ENCODE measurements at regions not wholly inside any gene's neighbourhood (a gene's known extent, or its start where the extent isn't known, plus 50 kb on each side); places are given as distances from the start of the nearest gene placed in this dataset.

GRCh38 chr17:69605571-69605970, 191.1 kb downstream of the MAP2K6 start:
- DNase-seq (ENCODE audit: low read depth in 2 of 2) = no peak

GRCh38 chr17:69606142-69606800, 191.8 kb downstream of the MAP2K6 start:
- DNase-seq (ENCODE audit: low read depth in 2 of 2) = no peak

GRCh38 chr17:69607162-69607834, 192.8 kb downstream of the MAP2K6 start:
- peak; percentile 57 to 59 for DNase-seq (ENCODE audit: low read depth in 2 of 2)

GRCh38 chr17:69608141-69608540, 193.6 kb downstream of the MAP2K6 start:
- DNase-seq (ENCODE audit: low read depth in 2 of 2) = no peak

GRCh38 chr17:69608808-69609472, 194.4 kb downstream of the MAP2K6 start:
- DNase-seq (ENCODE audit: low read depth in 2 of 2) = peak; percentile 90

GRCh38 chr17:69609473-69610305, 195.2 kb downstream of the MAP2K6 start:
- DNase-seq (ENCODE audit: low read depth in 2 of 2) = no peak

GRCh38 chr17:69620363-69620762, 205.9 kb downstream of the MAP2K6 start:
- DNase-seq (ENCODE audit: low read depth in 2 of 2) = no peak

- no peak for DNase-seq (ENCODE audit: low read depth in 2 of 2)
Measured at GRCh38 chr17:69625474-69625873, 211.0 kb downstream of the MAP2K6 start.

- DNase-seq (ENCODE audit: low read depth in 2 of 2) = no peak
Measured at GRCh38 chr17:69630056-69630635, 215.6 kb downstream of the MAP2K6 start.

GRCh38 chr17:69634844-69635243, 220.3 kb downstream of the MAP2K6 start:
- DNase-seq (ENCODE audit: low read depth in 2 of 2) = no peak

GRCh38 chr17:69637446-69638156, 223.1 kb downstream of the MAP2K6 start:
- DNase-seq (ENCODE audit: low read depth in 2 of 2) = no peak

GRCh38 chr17:69639096-69639495, 224.6 kb downstream of the MAP2K6 start:
- no peak for DNase-seq (ENCODE audit: low read depth in 2 of 2)

GRCh38 chr17:69640073-69640472, 225.6 kb downstream of the MAP2K6 start:
- DNase-seq (ENCODE audit: low read depth in 2 of 2) = no peak

- DNase-seq (ENCODE audit: low read depth in 2 of 2) = no peak
Measured at GRCh38 chr17:69643686-69644085, 229.2 kb downstream of the MAP2K6 start.

- DNase-seq (ENCODE audit: low read depth in 2 of 2) = no peak
Measured at GRCh38 chr17:69646729-69647128, 232.2 kb downstream of the MAP2K6 start.

- DNase-seq (ENCODE audit: low read depth in 2 of 2) = no peak
Measured at GRCh38 chr17:69650881-69651280, 236.4 kb downstream of the MAP2K6 start.

- no peak for DNase-seq (ENCODE audit: low read depth in 2 of 2)
Measured at GRCh38 chr17:69651921-69652320, 237.4 kb downstream of the MAP2K6 start.

- peak; percentile 69 for DNase-seq (ENCODE audit: low read depth in 2 of 2)
Measured at GRCh38 chr17:69654981-69655855, 240.7 kb downstream of the MAP2K6 start.

- DNase-seq (ENCODE audit: low read depth in 2 of 2) = no peak
Measured at GRCh38 chr17:69655902-69656301, 241.4 kb downstream of the MAP2K6 start.

Measured in fibroblast of skin of left quadriceps (primary cell).